CD14-positive monocyte (primary cell): ENCODE measurements at regions not wholly inside any gene's neighbourhood (a gene's known extent, or its start where the extent isn't known, plus 50 kb on each side); places are given as distances from the start of the nearest gene placed in this dataset.
"Not testable (repeated sequence)": the region's sequence is repeated elsewhere in the genome, so short reads cannot be mapped to it uniquely, and the experiment has no call there.

Experiments used
- DNase-seq, 3 donors: peaks; one replicate each; pipeline ENCODE4 v3.0.0-alpha.2; 2011 to 2022
- H2AFZ ChIP-seq: 2 replicates; pipeline ENCODE4 v1.6.0; 2012; ENCODE audit warnings: mild to moderate bottlenecking, low read depth, low read length, inconsistent platforms; ENCODE audit not compliant: insufficient read depth, poor library complexity, severe bottlenecking
- H3K27ac ChIP-seq, 2 donors: 1 replicate in 1 of 2; 2 replicates in 1 of 2; pipeline ENCODE4 v1.5.1; 2012 to 2013; ENCODE audit warnings: low read length in 2 of 2, control low read depth in 1 of 2, inconsistent platforms in 1 of 2, low read depth in 1 of 2, mild to moderate bottlenecking in 1 of 2
- H3K27me3 ChIP-seq, 2 donors: one replicate each; pipeline versions ENCODE4 v1.6.0 to v1.6.1; 2011 to 2013; ENCODE audit warnings: low read length in 2 of 2; ENCODE audit not compliant: control insufficient read depth in 2 of 2, insufficient read depth in 2 of 2
- H3K36me3 ChIP-seq, 2 donors: replicated peaks in 1 of 2; 1 replicate in 1 of 2; 2 replicates in 1 of 2; pipeline versions ENCODE4 v1.5.1 to v1.6.1; 2012 to 2013; ENCODE audit warnings: low read length in 2 of 2, control low read depth in 1 of 2, inconsistent platforms in 1 of 2, mild to moderate bottlenecking in 1 of 2; ENCODE audit not compliant: insufficient read depth in 2 of 2, control insufficient read depth in 1 of 2
- H3K4me1 ChIP-seq, 2 donors: 1 replicate in 1 of 2; 2 replicates in 1 of 2; pipeline versions ENCODE4 v1.5.1 to v1.6.1; 2012 to 2013; ENCODE audit warnings: low read length in 2 of 2, control low read depth in 1 of 2, inconsistent platforms in 1 of 2, mild to moderate bottlenecking in 1 of 2, moderate library complexity in 1 of 2; ENCODE audit not compliant: insufficient read depth in 2 of 2, control insufficient read depth in 1 of 2
- H3K4me2 ChIP-seq: replicated peaks from 2 replicates; pipeline ENCODE3; 2012; ENCODE audit warnings: low read length, moderate library complexity, mild to moderate bottlenecking; ENCODE audit not compliant: poor library complexity, severe bottlenecking; ENCODE audit errors: extremely low read depth
- H3K4me3 ChIP-seq, 3 experiments: fragments of 200-600 bp in 1 of 3; sonication (generic) in 1 of 3; replicated peaks in 1 of 3; 1 replicate in 2 of 3; 2 replicates in 1 of 3; pipeline ENCODE4 v1.5.1; 2011 to 2013; ENCODE audit warnings: low read length in 3 of 3, mild to moderate bottlenecking in 3 of 3, control low read depth in 2 of 3, low read depth in 2 of 3, inconsistent platforms in 1 of 3, moderate library complexity in 1 of 3
- H3K79me2 ChIP-seq: 2 replicates; pipeline ENCODE4 v1.6.0; 2012; ENCODE audit warnings: mild to moderate bottlenecking, control low read depth, inconsistent platforms, low read length, moderate library complexity; ENCODE audit not compliant: insufficient read depth
- H3K9ac ChIP-seq: 2 replicates; pipeline ENCODE4 v1.6.0; 2017; ENCODE audit warnings: low read length, mild to moderate bottlenecking; ENCODE audit not compliant: insufficient read depth, poor library complexity, severe bottlenecking
- H3K9me3 ChIP-seq, 2 donors: replicated peaks in 1 of 2; 1 replicate in 1 of 2; 2 replicates in 1 of 2; pipeline versions ENCODE4 v1.5.1 to v1.6.1; 2012 to 2013; ENCODE audit warnings: low read length in 2 of 2, control low read depth in 1 of 2; ENCODE audit not compliant: control insufficient read depth in 1 of 2, insufficient read depth in 1 of 2
- H4K20me1 ChIP-seq: 2 replicates; pipeline ENCODE4 v1.6.0; 2012; ENCODE audit warnings: mild to moderate bottlenecking, low read length, control low read depth, moderate library complexity; ENCODE audit not compliant: insufficient read depth
- H3K27ac Mint-ChIP-seq, 7 donors: one replicate each; pipeline ENCODE4 v1.8.0; 2020; ENCODE audit warnings: mild to moderate bottlenecking in 7 of 7, mixed read lengths in 7 of 7, moderate library complexity in 6 of 7, inconsistent platforms in 2 of 7
- H3K27me3 Mint-ChIP-seq, 3 donors: one replicate each; pipeline ENCODE4 v1.8.0; 2021 to 2022; ENCODE audit warnings: low read depth in 3 of 3, mild to moderate bottlenecking in 3 of 3, mixed read lengths in 3 of 3, moderate library complexity in 3 of 3, inconsistent platforms in 1 of 3
- H3K36me3 Mint-ChIP-seq, 2 donors: one replicate each; pipeline ENCODE4 v1.8.0; 2020; ENCODE audit warnings: mixed read lengths in 2 of 2, inconsistent platforms in 1 of 2, mild to moderate bottlenecking in 1 of 2
- H3K4me1 Mint-ChIP-seq: one replicate; pipeline ENCODE4 v1.8.0; 2020; ENCODE audit warnings: mild to moderate bottlenecking, mixed read lengths
- H3K4me3 Mint-ChIP-seq, 2 donors: one replicate each; pipeline ENCODE4 v1.8.0; 2020; ENCODE audit warnings: mild to moderate bottlenecking in 2 of 2, mixed read lengths in 2 of 2, moderate library complexity in 1 of 2
- H3K9me3 Mint-ChIP-seq, 7 donors: one replicate each; pipeline ENCODE4 v1.8.0; 2020 to 2022; ENCODE audit warnings: mixed read lengths in 7 of 7, mild to moderate bottlenecking in 6 of 7, moderate library complexity in 6 of 7, inconsistent platforms in 2 of 7
- CTCF ChIP-seq: fragments of 200-600 bp; IDR thresholded peaks from one replicate; pipeline ENCODE4 v1.8.0; 2022; ENCODE audit warnings: antibody characterized with exemption, mild to moderate bottlenecking
- WGBS: methylation state at CpG from one replicate; pipeline ENCODE4 v1.1.5; 2013; ENCODE audit warnings: missing lambda C conversion rate; ENCODE audit not compliant: insufficient coverage; 5-methylcytosine and 5-hydroxymethylcytosine counted together
- intact Hi-C, 2 donors: fragments of 100-400 bp; cut with micrococcal nuclease; formaldehyde crosslinking; loops; one replicate each; pipeline versions ENCODE4 v1.15.0 to v1.15.1; 2023

- 100% methylated on average over 2 of the region's 10 CpGs for WGBS
- H3K4me3 Mint-ChIP-seq, result no peak overlapping the region
- no peaks in the 10 kb centered on the region for H3K36me3 Mint-ChIP-seq
- Histone ChIP-seq H3K4me3 (no peak overlapping the region), H3K79me2 (no peaks in the 10 kb centered on the region), H4K20me1 (no peaks in the 10 kb centered on the region), H3K27me3 (no peaks in the 10 kb centered on the region), H3K27ac (no peak overlapping the region), H3K4me2 (no peak overlapping the region), H3K36me3 (no peaks in the 10 kb centered on the region), H3K9me3 (no peaks in the 10 kb centered on the region), H3K9ac (no peak overlapping the region), H3K4me1 (no peaks in the 10 kb centered on the region), H2AFZ (no peak overlapping the region)
- intact Hi-C loops, result no loop called here
- H3K27ac Mint-ChIP-seq, result no peak overlapping the region
- no peak for DNase-seq
- TF ChIP-seq CTCF, result no peak
- H3K27me3 Mint-ChIP-seq, result peaks cover 0 to 2% (median 0%) of the 10 kb centered on the region in 3 donors
- H3K9me3 Mint-ChIP-seq, result peaks cover 0 to 3% (median 0%) of the 10 kb centered on the region in 7 donors
- no peaks in the 10 kb centered on the region for H3K4me1 Mint-ChIP-seq
Measured at GRCh38 chr4:66367043-66367660, 696.9 kb upstream of the EPHA5 start.

- H3K4me3 ChIP-seq, H3K4me1 ChIP-seq, H3K36me3 Mint-ChIP-seq, H3K27ac ChIP-seq, H3K36me3 ChIP-seq, intact Hi-C loops, H4K20me1 ChIP-seq, H3K27me3 ChIP-seq, H3K9me3 Mint-ChIP-seq, H3K27me3 Mint-ChIP-seq, H3K79me2 ChIP-seq, H2AFZ ChIP-seq, H3K4me2 ChIP-seq, H3K9ac ChIP-seq, H3K27ac Mint-ChIP-seq, H3K9me3 ChIP-seq, DNase-seq, H3K4me1 Mint-ChIP-seq, H3K4me3 Mint-ChIP-seq: not testable (repeated sequence)
- 100% methylated on average over 3 of the region's 8 CpGs for WGBS
Measured at GRCh38 chr4:66360395-66360794, 690.1 kb upstream of the EPHA5 start.
